HG03025 (cell line): ENCODE measurements at regions not wholly inside any gene's neighbourhood (a gene's known extent, or its start where the extent isn't known, plus 50 kb on each side); places are given as distances from the start of the nearest gene placed in this dataset.

ENCODE experiments used
- ATAC-seq: cut with Tn5 transposase; IDR thresholded peaks from one replicate; pipeline ENCODE4 v1.9.1; 2021; ENCODE audit warnings: mild to moderate bottlenecking, moderate library complexity; ENCODE audit not compliant: unreplicated experiment, low FRiP score

DNA sequence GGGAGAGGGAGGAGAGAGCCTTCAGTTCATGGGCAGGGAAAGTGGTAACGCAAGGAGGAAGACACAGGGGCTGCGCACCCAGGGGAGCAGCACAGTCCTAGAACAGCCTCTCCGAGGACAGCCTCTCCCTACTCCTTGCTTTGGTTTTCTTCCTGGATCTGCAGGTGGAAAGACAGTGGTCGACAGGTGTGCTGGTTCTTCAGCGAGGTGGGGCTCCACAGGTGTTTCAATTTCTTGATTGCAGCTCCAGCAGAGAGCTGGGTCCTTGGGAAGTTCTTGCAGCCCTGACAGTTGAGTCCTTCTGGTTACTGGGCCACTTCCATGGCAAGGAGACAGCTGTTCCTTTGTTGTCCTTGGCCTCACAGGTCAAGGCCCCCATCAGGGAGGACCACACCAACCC is 220.7 kb upstream of the NR2F2 start:
- ATAC-seq, result no peak

DNA sequence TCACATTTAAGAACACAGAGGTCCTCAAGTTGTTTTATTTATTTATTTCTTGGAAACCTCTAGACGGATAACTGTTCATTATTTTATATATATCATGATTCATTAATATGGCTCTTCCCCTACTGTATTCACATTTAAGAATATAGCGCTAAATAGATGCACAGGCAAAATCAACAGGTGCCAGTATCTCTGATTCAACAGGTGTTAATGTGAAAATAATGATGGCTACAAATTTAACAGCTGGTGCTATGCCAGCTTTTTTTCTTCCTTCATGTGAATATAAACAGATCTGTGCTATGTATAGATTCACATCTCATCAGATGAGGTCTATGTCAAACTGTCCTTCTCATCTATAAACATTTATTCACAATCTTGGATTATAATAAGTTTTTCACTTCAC is 218.5 kb upstream of the NR2F2 start:
- no peak for ATAC-seq

DNA sequence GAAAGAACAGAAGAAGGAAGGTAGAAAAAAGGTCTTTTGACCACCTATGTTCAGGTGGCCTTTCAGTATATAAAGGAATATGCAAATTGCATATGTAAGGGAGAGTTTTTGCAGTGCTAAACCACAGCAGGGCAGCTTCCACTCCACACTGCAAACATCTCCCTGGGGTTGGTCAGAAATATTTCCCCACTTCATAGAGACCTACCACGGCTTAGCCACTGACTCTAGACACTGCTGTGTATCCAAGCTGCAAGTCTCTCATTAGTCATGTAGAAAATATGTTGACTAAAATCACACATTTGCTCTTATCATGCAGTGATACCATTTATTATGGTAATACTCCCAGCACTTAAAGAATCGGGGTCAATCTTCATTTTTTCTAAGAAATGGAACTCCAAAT is 214.9 kb upstream of the NR2F2 start:
- ATAC-seq, result no peak

DNA sequence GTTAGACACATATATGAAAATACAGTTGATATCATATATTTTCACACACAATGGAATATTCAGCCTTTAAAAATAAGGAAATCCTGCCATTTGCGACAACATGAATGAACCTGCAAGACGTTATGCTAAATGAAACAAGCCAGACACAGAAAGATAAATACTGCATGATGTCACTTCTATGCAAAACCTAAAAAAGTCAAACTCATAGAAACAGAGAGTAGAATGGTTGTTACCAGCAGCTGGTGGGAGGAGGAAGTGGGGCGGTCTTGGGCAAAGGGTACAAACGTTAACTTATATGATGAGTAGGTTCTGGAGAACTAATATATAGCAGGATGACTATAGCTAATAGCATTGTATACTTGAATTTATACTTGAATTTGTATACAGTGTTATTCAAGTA is 213.2 kb upstream of the NR2F2 start:
- no peak for ATAC-seq

DNA sequence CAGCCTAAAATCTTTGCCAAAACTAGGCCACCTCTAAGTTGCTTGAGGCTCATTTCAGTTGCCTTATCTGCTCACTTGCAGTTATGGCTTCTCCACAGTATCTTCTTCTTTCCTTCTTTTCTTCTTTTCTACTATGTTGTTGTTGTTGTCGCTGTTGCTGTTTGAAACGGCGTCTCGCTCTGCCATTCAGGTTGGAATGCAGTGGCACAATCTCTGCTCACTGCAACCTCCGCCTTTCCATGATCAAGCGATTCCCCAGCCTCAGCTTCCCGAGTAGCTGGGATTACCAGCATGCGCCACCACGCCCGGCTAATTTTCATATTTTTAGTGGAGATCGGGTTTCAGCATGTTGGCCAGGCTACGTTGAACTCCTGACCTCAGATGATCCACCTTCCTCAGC is 210.8 kb upstream of the NR2F2 start:
- no peak for ATAC-seq

DNA sequence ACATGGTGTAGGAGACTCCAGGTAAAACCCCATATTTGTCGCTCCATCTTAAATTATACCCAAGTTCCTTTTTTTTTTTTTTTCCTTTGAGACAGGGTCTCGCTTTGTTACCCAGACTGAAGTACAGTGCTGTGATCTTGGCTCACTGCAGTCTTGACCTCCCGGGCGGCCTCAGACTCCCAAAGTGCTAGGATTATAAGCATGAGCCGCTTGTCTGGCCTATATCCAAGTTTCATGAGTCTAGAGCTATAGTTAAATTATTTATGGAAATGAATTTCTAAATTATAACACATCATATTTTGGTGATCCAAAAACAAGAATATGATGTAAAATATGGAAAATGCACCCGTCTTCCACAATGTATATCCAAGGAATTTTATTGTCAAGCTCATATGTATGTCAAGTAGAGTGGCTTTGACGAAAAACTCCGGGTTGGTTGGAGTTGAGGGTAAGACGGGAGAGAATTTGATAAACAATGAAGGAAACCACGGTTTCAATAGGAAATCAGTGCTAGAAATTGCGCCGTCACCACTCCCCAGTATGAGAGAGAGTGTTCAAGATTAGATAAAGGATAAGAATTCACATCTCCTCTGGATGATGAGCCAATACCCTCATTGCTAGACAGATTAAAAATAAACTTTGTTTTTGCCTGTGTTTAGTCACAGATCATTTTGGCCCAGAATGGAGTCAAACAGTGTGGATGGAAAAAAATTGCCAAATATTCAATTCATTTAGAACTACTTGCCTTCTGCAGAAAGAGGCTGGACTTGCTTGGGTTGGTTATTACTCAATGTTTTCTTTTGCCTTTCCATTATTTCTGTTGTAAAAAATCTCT is 209.2 kb upstream of the NR2F2 start:
- no peak for ATAC-seq

DNA sequence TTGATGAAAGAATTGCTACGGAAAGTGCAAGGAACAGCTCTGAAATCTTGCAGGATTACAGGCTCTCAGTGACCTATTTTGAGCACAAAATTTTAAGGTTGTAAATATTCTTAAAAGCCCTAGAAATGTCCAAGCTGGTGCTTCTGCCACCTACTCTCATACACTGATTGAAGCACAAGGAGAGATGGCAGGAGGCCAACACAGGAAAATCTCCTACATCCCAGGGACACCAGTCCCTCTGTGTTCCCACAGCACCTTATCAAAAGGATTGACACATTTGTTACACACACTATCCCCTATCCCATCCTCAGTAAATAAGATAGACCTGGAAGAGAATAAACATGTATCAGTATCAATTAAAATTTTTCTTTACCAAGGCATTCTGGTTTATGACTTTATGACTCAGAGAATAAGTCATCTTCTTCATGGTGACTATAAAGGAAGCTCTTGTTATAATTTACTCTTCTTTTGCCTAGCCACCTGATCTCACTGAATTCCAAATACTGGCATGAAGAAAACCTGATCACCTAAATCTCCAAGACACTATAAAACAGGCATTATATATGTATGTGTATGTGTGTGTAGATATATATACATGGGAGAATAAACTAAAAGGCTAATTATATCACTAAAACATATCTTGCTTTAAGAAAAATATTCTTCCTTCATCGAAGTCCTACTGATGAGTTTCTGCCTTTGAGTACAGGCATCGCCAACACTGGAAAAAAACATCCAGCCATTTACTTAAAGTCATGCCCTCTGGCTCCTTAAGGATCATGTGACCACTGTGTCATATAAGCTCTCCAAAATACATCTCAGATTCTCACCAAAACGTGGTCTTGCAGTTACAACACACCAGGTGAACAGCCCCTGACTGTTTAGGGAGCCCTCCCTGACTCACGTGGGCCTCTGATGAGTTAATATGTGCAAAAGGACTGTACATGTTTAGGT is 208.1 kb upstream of the NR2F2 start:
- no peak for ATAC-seq

DNA sequence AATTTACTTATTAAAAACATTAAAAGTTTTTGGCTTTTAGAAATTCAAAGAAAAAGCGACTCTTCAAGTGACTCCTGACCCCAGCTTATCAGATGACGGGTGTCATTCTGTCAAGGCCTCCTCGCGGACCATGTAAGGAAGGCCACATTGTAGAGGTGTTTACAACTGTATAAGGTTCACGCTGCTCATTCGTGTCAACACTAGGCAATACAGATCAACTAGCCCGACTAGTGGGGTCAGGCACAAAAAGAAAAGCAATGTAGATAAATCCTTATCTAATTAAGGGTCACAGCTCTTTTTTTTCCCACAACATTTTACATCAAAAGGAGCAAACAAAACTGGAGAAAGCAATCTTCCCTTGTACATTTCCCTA is 207.5 kb upstream of the NR2F2 start:
- ATAC-seq, result no peak

DNA sequence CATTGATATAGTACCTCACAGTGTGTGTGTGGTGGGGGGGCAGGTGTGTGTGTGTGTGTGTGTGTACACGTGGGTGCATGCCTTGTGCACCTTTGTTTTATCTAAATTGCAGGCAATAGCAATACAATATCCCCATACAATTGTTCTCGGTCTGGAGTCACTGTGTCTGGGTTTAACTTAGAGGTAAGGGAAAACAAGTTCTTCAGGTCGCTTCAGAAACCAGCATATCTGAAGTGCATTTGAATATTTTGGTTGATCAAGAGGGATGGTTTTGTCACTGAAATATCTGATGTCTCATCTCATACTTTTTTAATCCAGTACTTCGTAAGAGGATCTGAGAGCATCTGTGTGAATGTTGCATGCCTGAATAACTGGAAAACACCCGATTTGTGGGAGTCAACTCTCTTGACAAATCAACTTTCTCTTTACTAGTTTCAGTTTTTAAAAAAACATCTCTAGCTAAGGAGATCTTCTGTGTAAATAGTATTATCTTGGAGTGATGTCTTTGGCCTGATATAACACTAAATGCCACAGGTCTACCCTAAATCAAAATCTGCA is 206.8 kb upstream of the NR2F2 start:
- no peak for ATAC-seq

DNA sequence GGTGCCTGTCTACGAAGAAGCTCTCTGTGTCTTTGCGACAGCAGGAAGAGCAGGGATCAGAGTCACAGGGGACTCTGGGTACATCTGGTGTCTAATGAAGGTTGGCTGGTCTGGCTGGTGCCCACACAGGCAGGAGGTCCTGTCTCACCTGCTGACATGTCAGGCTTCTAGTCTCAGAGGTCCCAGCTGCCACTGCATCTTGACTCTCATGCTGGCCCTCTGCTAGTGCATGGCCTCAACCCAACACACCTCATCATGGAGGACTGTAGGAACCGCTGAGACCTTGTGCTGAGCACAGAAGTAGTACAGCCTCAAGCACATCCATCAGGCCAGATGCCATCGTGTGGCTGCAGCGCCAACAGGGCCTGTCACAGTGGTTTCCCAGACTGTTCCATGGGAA is 206.1 kb upstream of the NR2F2 start:
- no peak for ATAC-seq

DNA sequence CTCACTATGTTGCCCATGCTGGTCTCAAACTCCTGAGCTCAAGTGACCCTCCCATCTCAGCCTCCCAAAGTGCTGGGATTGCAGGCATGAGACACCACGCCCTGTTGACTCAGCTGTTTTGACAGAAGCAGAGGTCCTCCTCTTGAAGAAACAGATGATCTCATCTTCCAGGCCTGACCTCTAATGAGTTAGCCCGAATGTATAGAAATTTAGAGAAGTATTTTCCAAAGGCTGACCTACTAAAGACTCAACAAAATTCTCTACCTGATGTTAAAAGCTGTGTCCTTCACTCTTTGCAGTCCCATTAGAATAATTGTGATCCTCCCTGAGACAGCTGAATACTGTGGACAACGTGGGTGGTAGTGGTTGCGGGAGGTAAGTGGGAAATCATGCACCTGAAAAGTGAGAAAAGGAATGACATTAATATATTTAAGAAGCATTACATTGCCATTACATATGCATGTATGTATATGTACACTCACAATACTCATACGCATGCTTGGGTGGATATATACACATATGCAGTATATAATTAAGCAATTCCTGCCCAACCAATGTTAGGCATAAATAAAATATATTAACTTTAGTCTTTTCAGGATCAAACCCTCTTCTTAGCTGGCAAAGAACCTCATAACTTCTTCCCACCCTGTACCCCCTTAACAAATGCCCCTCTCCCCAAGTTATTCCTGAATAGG is 204.6 kb upstream of the NR2F2 start:
- ATAC-seq, result no peak

DNA sequence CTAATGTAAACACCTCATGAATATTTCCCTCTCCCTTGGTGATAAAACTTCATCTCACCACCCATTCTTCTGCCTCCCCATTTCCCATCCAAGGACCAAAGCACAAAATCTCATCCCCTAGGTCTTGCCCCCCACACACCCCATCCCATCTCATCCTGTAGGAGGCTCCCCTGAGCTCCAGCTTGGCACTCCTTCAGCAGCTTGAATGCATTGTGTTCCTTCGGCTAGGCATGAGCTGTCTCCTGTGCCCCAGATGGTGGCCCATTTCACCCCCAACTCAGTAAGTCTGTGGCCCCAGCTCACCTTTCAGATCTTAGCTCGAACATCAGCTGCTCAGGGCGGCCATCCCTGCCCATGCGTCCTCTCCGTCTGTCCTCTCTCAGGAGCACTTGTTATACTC is 203.6 kb upstream of the NR2F2 start:
- ATAC-seq, result no peak

DNA sequence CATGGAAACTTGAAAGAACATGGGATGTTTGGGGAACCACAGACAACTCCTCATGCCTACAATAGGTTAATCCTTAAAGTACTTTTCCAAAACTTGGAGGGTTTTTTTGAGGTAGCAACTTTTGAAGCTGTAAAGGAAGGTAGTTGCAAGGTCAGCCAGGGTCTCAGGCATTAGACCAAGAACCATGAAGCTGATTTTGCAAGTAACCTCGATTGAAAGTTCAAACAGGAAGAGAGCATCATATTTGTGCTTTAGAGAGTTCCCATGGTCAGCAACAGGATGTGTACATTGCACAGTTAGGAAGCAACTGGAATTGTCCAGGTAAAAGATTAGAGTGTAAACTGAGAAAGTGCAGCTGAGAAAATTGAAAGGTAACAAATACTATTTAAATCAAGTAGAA is 199.8 kb upstream of the NR2F2 start:
- ATAC-seq, result no peak

DNA sequence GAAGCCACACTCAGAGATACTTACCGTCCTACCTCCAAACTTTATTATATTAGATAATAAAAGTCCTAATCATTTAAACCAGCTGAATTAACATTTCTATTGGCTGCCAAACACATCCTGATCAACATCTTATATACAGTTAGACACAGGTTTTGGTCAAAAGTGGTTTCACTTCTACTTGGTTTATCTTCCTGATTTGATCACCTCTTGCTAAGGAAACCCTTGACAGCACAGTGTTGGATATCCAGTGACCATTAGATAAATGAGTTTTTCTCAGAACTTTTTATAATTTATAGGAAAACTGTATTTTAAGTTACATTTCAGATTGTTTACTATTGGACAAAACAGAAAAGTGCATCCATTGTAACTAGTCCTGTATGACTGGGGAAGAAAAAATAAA is 198.4 kb upstream of the NR2F2 start:
- no peak for ATAC-seq

DNA sequence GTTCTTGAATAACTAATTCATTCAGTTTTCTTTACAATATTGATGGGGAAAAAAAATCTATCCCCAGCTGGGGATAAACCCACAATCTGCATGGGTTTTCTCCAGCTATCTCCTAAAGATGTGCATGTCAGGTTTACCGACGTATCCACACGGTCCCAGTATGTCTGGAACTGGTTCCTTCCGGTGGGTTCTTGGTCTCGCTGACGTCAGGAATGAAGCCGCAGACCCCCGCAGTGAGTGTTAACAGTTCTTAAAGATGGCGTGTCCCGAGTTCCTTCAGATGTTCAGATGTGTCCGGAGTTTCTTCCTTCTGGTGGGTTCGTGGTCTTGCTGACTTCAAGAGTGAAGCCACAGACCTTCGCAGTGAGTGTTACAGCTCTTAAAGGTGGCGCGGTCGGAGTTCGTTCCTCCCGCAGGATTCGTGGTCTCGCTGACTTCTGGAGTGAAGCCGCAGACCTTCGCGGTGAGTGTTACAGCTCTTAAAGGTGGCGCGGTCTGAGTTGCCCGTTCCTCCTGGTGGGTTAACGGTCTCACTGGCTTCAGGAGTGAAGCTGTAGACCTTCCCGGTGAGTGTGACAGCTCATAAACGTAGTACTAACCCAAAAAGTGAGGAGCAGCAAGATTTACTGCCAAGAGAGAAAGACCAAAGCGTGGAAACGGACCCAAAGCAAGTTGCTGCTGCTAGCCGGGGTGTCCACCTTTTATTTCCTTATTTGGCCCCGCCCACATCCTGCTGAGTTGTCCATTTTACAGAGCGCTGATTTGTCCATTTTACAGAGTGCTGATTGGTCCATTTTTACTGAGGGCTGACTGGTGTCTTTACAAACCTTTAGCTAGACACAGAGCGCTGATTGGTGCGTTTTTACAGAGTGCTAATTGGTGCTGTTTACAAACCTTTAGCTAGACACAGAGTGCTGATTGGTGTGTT is 195.1 kb upstream of the NR2F2 start:
- no peak for ATAC-seq

DNA sequence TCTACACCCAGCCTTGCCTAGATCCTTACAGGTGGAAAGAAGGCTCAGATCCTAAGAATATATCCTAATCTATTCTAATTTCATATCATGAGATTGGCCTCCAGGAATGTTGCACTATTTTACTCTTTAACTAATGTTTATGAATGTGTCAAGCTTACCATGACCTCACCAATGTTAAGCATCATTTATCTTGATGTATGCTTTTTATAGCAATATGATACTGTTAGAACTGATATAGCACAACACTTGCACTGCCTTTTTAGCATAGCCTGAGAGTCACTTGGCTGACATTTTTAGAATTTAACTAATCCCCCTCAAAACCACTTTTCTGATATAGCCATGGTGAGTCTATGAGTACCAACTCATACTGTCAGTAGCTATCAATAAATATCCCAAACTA is 191.5 kb upstream of the NR2F2 start:
- no peak for ATAC-seq

DNA sequence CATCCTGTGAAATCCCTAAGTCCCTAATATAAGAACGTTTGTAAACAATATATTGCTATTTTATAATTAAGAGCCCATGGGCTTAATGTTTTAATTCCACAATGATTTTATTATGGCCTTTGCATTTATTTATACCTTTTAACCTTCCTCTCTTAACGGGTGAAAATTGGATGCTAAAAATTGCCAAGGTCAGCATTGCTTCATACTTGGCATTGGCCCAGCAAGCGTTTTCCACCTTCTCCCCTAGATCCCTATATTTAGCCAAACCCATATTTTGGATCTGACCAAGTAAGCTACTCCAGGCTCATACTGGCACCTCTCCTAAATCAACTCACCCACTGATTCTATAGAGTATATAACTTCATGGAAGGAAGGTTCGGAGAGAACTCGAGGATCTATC is 188.0 kb upstream of the NR2F2 start:
- no peak for ATAC-seq

DNA sequence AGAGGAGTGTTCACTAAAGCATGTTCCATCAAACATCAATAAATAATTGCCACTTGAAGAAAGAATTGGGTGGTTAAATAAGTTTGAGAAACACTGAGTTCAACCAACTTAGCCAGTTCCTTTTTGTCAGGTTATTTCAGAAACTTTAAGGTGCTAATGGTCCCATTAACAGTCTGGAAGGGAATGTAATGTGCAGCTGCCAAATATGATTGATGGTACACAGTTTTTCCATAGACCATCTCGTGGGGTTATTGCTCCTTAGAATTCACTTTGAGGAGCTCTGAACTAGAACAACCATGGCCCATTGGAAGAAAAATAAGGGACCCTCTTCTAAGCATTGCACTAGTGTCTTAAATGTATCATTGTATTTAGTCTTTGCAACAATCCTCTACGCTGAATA is 185.8 kb upstream of the NR2F2 start:
- ATAC-seq, result no peak

DNA sequence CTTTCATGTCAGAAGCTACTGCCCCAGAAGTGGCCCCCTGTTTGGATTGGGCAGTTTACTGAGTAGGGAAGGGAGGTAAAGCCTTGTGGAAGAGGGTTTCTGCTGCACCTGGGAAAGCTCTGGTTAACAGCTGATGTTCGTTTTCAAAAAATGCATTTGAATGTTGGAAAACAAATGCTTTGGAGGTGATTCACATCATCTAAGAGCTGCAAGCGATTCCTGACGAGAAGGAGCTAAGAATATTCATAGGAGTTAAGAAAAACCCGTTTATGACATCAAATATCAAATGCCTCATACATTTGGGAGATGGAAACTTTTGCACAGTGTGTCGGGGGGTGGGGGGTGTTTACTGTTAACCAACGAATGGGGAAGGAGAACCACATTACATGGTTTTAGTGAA is 183.8 kb upstream of the NR2F2 start:
- no peak for ATAC-seq

DNA sequence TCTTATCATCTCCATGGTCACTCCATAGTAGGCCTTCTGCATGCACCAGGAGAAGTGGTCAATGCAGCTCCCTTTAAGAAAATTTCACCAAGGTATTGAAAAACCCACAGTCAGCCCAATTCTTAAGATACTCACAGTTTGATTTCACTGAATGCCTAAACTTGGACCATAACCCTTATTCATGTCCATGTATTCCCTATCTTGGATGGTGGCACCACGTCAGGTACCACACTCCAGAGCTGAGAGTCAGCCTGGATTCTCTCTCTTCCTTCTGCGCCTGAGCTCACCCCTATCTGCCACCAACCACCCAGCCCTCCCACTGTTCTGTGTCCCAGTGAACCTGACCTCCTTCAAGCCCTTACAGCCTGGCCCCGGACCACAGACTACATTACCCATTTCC is 183.2 kb upstream of the NR2F2 start:
- no peak for ATAC-seq
